Kidney capillary endothelial cell (primary cell): ENCODE measurements at regions not wholly inside any gene's neighbourhood (a gene's known extent, or its start where the extent isn't known, plus 50 kb on each side); places are given as distances from the start of the nearest gene placed in this dataset.
"Not testable (repeated sequence)": the region's sequence is repeated elsewhere in the genome, so short reads cannot be mapped to it uniquely, and the experiment has no call there.

ENCODE experiments used
- DNase-seq: peaks from one replicate; pipeline ENCODE4 v3.0.0-alpha.2; 2018; ENCODE audit warnings: low spot score

- DNase-seq: not testable (repeated sequence)
These were observed 54.8 kb upstream of the ZNF30 start for GRCh38 chr19:34871911-34872310.

DNA sequence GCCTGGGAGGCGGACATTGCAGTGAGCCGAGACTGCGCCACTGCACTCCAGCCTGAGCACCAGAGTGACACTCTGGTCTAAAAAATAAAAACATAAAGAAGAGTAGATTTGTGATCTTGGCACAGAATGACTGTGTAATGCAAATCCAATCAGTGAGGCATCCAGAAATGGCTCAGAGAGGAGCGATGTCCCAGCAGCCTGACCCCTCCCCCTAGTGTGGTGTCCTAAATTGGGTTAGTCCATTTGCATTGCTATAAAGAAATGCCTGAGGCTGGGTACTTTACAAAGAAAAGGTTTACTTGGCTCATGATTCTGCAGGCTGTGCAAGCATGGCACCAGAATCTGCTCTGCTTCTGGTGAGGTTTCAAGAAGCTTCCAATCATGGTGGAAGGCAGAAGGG is 59.1 kb upstream of the ZNF30 start:
- no peak for DNase-seq

DNA sequence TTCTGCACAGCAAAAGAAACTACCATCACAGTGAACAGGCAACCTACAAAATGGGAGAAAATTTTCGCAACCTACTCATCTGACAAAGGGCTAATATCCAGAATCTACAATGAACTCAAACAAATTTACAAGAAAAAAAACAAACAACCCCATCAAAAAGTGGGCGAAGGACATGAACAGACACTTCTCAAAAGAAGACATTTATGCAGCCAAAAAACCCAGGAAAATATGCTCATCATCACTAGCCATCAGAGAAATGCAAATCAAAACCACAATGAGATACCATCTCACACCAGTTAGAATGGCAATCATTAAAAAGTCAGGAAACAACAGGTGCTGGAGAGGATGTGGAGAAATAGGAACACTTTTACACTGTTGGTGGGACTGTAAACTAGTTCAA is 61.5 kb upstream of the ZNF30 start:
- not testable (repeated sequence) for DNase-seq

DNA sequence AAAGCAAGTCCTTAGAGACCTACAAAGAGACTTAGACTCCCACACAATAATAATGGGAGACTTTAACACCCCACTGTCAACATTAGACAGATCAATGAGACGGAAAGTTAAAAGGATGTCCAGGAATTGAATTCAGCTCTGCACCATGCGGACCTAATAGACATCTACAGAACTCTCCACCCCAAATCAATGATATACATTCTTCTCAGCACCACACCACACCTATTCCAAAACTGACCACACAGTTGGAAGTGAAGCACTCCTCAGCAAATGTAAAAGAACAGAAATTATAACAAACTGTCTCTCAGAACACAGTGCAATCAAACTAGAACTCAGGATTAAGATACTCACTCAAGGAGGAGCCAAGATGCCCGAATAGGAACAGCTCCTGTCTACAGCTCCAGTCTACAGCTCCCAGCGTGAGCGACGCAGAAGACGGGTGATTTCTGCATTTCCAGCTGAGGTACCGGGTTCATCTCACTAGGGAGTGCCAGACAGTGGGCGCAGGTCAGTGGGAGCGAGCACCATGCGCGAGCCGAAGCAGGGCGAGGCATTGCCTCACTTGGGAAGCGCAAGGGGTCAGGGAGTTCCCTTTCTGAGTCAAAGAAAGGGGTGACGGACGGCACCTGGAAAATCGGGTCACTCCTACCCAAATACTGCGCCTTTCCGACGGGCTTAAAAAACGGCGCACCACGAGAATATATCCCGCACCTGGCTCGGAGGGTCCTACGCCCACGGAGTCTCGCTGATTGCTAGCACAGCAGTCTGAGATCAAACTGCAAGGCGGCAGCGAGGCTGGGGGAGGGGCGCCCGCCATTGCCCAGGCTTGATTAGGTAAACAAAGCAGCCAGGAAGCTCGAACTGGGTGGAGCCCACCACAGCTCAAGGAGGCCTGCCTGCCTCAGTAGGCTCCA is 66.6 kb upstream of the ZNF30 start:
- not testable (repeated sequence) for DNase-seq

- DNase-seq: not testable (repeated sequence)
These were observed 67.4 kb upstream of the ZNF30 start for GRCh38 chr19:34859325-34859724.

DNA sequence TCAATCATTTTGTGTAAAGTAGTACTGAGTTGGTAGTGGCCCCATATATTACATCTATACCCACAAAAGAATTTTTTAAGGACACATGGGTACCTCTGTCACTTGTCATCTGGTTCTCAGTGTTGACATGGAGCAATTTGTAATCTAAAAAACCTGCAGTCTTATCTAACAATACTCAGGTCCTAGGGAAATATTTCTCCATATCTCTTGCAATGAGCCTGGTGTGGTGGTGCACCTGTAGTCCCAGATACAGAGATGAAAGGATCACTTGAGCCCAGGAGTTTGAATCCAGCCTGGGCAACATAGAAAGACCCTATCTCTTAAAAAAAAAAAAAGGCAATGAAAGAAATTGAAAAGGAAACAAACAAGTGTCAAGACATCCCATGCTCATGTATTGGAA is 70.7 kb upstream of the ZNF30 start:
- DNase-seq: no peak

DNA sequence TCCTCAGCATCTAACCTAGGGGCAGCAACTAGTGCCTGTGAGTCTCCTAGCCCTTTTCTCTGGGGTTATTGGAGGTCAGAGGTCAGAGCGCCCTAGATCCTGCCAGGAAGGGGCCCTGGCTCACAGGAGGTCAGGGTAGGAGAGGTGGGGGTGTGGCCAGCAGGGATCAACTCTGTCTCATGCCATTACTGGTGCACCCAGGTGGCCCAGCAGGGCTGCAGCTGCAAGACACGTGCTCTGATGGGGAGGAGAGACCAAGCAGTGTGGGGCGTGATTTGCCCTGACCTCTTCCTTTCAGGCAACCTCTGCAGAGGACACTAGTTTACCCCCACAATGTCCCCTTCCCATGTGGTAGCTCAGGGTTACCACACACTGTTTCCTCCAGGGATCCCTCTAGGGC is 73.3 kb upstream of the ZNF30 start:
- DNase-seq: no peak

GRCh38 chr19:34852669-34853068 is 74.0 kb upstream of the ZNF30 start:
- DNase-seq: no peak

DNA sequence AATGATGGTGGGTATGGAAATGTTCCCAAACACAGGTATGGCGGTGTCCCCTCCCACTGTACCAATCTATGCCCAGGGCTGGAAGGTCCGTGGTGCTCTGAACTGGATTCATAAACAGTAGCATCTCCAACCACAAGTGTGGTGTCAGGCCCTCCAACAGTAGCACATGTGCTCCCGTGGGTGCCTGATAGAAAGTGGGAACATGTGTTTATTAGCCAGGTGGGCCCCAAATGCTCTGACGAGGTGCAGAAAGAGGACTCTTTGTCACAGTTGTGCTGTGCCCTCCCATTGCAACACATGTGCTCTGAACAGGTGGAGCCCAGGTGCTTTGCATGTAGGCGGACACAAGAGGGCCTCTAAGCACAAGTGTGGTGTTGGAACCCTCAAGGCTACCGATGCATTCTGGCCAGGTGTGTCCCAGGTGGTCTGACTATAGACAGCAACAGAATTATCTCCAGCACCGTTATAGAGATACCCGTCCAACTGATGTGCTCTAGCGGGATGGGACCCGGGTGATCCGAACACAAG is 75.4 kb upstream of the ZNF30 start:
- DNase-seq: no peak

DNA sequence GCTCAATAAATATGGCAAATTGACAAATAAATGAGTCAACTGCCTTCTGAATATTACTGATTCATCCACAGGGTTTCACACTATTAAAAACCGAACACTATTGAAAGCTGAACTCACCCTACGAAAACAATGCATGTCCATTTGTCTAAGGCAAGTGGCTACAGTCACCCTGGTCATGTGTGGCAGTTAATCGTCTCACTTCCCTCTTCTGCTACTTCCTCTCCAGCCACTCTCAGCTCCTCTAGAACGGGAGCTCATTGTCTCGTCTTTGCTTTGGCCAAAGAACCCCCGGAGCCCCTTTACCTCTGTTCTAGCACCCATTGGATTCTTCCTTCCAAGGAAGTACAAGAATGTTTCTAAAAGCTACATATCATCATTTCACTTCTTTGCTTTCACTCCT is 74.4 kb upstream of the ZNF599 start:
- DNase-seq: no peak

- no peak for DNase-seq
These were observed 71.3 kb upstream of the ZNF599 start for GRCh38 chr19:34844277-34844676.

DNA sequence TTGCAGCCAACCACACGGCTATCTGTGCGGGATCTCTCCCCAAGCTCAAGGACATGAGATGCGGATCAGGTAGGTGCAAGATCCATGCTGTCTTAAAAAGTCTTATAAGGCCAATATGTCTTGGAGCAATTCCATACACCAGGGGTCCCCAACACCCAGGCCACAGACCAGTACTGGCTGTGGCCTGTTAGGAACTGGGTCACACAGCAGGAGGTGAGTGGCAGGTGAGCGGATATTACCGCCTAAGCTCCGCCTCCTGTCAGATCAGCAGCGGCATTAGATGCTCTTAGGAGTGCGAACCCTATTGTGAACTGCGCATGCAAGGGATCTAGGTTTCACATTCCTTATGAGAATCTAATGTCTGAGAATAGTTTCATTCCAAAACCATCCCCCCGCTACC is 68.8 kb upstream of the ZNF599 start:
- no peak for DNase-seq

GRCh38 chr19:34838753-34839431 is 65.9 kb upstream of the ZNF599 start:
- peak; percentile 21 for DNase-seq

DNA sequence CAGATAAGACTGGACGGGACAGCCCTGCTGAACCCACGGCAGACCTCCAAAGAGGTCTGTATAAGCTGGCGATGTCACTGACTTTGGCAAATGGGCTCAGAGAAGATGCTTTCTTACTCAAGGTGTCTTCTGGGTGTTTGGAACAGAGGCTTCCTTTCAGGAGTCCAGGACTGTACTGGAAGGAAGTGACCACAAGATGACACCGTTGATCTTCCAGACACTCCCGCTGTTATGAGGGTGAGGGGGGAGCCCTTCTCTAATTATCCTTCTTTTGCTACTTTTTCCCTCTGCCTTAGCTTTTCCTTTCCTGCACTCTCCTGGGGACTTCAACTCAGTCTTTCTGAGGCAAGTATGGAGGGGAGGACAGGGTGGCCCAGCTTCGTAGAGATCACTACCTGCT is 65.2 kb upstream of the ZNF599 start:
- DNase-seq: peak; percentile 39

- peak; percentile 63 for DNase-seq
These were observed 64.2 kb upstream of the ZNF599 start for GRCh38 chr19:34837262-34837661.

DNA sequence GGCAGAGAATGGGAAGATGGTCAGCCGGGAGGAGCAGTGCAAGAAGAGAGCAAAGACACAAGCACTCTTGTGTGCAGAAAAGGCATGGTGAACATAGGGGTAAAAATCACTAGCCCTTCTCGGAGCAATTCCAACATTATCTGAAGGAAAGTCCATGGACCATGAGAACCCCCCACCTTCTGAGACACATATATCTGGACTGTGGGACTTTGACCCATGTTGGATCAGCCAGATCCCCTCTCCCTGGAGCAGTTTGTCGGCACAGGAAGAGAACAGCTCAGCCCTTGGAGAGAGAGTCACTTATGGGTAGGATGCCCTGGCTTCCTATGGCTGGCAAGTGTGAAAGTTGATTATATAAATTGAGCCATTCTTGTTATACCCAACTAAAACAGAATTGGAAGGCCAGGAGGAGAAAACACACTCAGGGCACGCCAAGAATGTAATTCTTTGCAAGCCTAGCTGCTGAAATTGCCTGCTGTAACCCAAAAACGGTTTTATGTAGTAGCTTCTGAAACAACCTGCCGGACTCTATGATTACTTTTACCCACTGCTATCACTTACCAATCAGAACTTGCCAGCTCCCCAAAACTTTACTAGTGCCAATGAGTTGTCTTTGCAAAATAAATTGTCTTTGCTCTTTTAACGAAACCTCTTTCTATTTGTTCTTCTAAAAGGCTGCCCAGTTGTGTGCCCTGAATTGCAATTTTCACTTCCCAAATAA is 62.8 kb upstream of the ZNF599 start:
- DNase-seq: no peak

DNA sequence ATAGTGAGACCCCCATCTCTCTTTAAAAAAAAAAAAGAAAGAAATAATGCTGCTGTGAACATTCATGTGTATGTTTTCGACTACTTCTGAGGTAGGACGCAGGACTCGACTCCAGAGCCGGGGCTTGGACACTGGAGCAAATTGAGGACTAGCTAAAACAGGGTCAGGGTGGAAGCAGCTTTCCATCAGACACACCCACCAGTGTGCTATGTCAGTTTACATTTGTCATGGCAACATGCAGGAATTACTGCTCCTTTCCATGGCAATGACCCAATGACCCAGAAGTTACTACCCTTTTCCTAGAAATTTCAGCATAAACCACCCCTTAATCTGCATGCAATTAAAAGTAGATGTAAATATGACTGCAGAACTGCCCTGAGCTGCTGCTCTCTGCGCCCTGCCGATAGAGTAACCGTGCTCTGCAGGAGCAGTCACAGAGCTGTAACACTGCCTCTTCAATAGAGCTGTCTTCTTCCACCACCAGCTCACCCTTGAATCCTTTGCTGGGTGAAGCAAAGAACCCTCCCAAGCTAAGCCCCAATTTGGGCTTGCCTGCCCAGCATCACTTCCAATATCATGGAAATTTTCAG is 61.6 kb upstream of the ZNF599 start:
- DNase-seq: no peak

DNA sequence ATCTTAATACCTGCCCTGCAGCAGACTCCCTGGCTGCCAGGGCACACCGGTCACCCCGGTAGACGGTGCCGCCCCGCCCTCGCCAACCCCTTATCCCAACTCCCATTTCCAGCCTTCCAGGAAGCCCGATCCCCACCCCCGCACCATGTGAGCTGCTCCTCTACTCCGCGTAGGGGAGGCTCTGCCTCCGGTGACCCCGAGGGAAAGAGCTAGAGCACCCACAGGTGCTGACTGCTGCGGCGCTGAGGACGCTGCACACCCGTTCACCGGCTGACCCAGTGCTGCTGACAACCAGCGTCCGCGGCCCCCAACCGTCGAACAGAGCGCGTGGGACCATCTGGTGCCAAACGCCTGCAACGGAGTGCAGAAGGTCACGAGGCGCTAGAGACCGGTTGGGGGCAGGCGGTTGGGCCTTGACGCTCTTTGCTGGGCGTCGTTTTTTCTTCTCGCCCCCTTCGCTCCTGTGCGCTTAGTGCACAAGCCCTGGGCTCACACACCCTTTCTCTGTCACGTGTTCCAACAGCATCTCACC is 59.6 kb upstream of the ZNF599 start:
- no peak for DNase-seq

DNA sequence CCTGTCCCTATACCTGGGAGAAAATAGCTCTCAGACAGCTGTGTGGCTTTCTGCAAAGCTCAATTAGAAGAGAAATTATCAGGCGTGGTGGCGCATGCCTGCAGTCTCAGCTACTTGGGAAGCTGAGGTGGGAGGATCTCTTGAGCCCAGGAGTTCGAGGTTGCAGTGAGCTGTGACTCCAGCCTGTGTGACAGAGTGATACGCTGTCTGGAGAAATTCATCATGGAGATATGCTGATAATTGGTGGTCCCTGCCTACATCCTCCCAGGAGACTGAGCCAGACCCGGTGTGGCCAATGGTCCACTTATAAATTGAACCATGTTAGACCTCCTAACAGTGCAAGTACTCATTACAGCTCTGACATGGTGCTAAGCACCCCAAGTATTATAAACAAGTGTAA is 58.7 kb upstream of the ZNF599 start:
- DNase-seq: no peak

- DNase-seq: no peak
These were observed 55.1 kb upstream of the ZNF599 start for GRCh38 chr19:34828156-34828555.

DNA sequence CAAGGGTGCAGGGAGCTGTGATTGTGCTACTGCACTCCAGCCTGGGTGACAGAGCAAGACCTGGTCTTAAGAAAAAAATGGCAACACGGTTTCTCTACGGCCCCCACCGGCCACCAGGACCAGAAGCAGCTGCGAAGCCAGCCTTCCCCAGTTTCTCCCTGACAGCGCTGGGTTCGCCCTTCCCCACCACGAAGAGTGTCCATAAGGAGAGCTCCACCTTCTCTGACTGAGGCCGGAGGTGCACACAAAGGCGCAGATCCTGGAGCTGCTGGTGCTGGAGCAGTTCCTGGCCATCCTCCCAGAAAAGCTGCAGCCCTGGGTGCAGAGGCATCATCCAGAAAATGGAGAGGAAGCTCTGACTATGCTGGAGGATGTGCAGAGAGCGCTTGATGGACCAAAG is 52.2 kb upstream of the ZNF599 start:
- DNase-seq: no peak

DNA sequence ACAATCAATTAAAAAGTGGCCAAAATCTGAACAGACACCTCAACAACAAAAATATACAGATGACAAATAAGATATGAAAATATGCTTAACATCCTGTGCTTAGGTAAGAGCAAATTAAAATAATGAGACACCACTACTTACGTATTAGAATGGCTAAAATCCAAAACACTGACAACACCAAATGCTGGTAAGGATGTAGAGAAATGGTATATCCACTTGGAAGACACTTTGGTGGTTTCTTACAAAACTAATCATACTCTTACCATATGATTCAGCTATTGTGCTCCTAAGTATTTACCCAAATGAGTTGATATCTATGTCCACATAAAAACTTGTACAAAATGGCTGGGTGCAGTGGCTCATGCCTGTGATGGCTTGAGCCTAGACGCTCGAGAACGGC is 51.7 kb upstream of the ZNF599 start:
- no peak for DNase-seq
